ENCODE measurements at regions not wholly inside any gene's neighbourhood (a gene's known extent, or its start where the extent isn't known, plus 50 kb on each side); places are given as distances from the start of the nearest gene placed in this dataset.
"Not testable (repeated sequence)": the region's sequence is repeated elsewhere in the genome, so short reads cannot be mapped to it uniquely, and the experiment has no call there.

- Histone ChIP-seq H3K4me2 (ENCODE audit: low read length) (no peak overlapping the region), H3K27ac (ENCODE audit: low read depth, low read length, poor library complexity, severe bottlenecking) (no peak overlapping the region), H4K20me1 (ENCODE audit: insufficient read depth, low read length) (no peaks in the 10 kb centered on the region), H3K4me3 (ENCODE audit: low read depth, low read length, poor library complexity, severe bottlenecking) (no peak overlapping the region), H3K79me2 (ENCODE audit: insufficient read depth, low read depth, low read length) (no peaks in the 10 kb centered on the region), H3K9me3 (ENCODE audit: low read length) (no peaks in the 10 kb centered on the region), H3K4me1 (ENCODE audit: insufficient read depth, low read length, poor library complexity, severe bottlenecking) (no peaks in the 10 kb centered on the region), H2AFZ (ENCODE audit: low read length) (no peak overlapping the region), H3K9me2 (ENCODE audit: insufficient read depth, low read length) (no peaks in the 10 kb centered on the region), H3K36me3 (ENCODE audit: insufficient read depth, low read length) (no peaks in the 10 kb centered on the region)
- POLR2A ChIA-PET: no interaction called here
- DNase-seq (ENCODE audit: low spot score): no peak
- TF ChIP-seq EZH2phosphoT487 (IDR thresholded peaks at IDR 0.05; ENCODE audit: borderline replicate concordance, low read depth, low read length): no peak
- TF ChIP-seq CTCF (conservative IDR thresholded peaks at IDR 0.05; ENCODE audit: low read length): no peak
- no TSS peak for BruUV-seq (replicated peaks)
- CTCF ChIA-PET (ENCODE audit: unreplicated experiment): no interaction called here
- intact Hi-C loops (cut with micrococcal nuclease; ENCODE audit: unreplicated experiment): no loop called here
Observed at GRCh38 chr10:130715686-130716670, 579.8 kb downstream of the GLRX3 start.

- Histone ChIP-seq H3K36me3 (ENCODE audit: insufficient read depth, low read length) (no peaks in the 10 kb centered on the region), H3K9me3 (ENCODE audit: low read length) (no peaks in the 10 kb centered on the region), H3K9me2 (ENCODE audit: insufficient read depth, low read length) (no peaks in the 10 kb centered on the region), H2AFZ (ENCODE audit: low read length) (no peak overlapping the region), H3K79me2 (ENCODE audit: insufficient read depth, low read depth, low read length) (no peaks in the 10 kb centered on the region), H3K4me3 (ENCODE audit: low read depth, low read length, poor library complexity, severe bottlenecking) (no peak overlapping the region), H3K27ac (ENCODE audit: low read depth, low read length, poor library complexity, severe bottlenecking) (no peak overlapping the region), H3K4me1 (ENCODE audit: insufficient read depth, low read length, poor library complexity, severe bottlenecking) (no peaks in the 10 kb centered on the region), H3K4me2 (ENCODE audit: low read length) (no peak overlapping the region), H4K20me1 (ENCODE audit: insufficient read depth, low read length) (no peaks in the 10 kb centered on the region)
- TF ChIP-seq EZH2phosphoT487 (IDR thresholded peaks at IDR 0.05; ENCODE audit: borderline replicate concordance, low read depth, low read length) (no peak), CTCF (conservative IDR thresholded peaks at IDR 0.05; ENCODE audit: low read length) (no peak)
- intact Hi-C loops (cut with micrococcal nuclease; ENCODE audit: unreplicated experiment): no loop called here
- POLR2A ChIA-PET: no interaction called here
- CTCF ChIA-PET (ENCODE audit: unreplicated experiment): no interaction called here
- no TSS peak for BruUV-seq (replicated peaks)
- no peak for DNase-seq (ENCODE audit: low spot score)
Observed at GRCh38 chr10:130717083-130717482, 580.9 kb downstream of the GLRX3 start.

- H3K27ac ChIP-seq (ENCODE audit: low read depth, low read length, poor library complexity, severe bottlenecking); CTCF ChIA-PET (ENCODE audit: unreplicated experiment); H3K9me3 ChIP-seq (ENCODE audit: low read length); H2AFZ ChIP-seq (ENCODE audit: low read length); H3K4me1 ChIP-seq (ENCODE audit: insufficient read depth, low read length, poor library complexity, severe bottlenecking); BruUV-seq (replicated peaks); H3K9me2 ChIP-seq (ENCODE audit: insufficient read depth, low read length); intact Hi-C loops (cut with micrococcal nuclease; ENCODE audit: unreplicated experiment); H3K79me2 ChIP-seq (ENCODE audit: insufficient read depth, low read depth, low read length); H3K4me2 ChIP-seq (ENCODE audit: low read length); H3K4me3 ChIP-seq (ENCODE audit: low read depth, low read length, poor library complexity, severe bottlenecking); DNase-seq (ENCODE audit: low spot score); H3K36me3 ChIP-seq (ENCODE audit: insufficient read depth, low read length); POLR2A ChIA-PET; H4K20me1 ChIP-seq (ENCODE audit: insufficient read depth, low read length): not testable (repeated sequence)
Observed at GRCh38 chr10:130718744-130719447, 582.7 kb downstream of the GLRX3 start.
